ENCODE measurements at regions not wholly inside any gene's neighbourhood (a gene's known extent, or its start where the extent isn't known, plus 50 kb on each side); places are given as distances from the start of the nearest gene placed in this dataset.

DNA sequence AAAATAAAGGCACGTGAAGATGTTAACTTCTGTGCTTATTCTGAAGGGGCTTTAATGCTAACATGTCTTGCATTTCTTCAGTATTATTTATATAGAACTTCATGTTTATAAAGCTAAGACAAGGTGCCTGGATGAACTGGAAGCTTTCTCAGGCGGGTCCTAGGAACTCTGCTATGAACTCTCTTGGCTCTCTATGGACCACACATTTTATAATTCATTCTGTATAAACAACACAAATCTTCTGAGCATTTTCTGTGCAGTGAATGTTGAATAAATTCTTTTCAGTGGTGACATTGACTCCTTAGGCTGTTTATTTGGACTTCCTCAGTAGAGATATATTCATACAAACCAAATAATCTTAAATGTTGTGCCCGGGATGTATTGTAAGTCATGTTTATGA is 79.6 kb downstream of the TRIL start:
- TF ChIP-seq, protein P1, sequence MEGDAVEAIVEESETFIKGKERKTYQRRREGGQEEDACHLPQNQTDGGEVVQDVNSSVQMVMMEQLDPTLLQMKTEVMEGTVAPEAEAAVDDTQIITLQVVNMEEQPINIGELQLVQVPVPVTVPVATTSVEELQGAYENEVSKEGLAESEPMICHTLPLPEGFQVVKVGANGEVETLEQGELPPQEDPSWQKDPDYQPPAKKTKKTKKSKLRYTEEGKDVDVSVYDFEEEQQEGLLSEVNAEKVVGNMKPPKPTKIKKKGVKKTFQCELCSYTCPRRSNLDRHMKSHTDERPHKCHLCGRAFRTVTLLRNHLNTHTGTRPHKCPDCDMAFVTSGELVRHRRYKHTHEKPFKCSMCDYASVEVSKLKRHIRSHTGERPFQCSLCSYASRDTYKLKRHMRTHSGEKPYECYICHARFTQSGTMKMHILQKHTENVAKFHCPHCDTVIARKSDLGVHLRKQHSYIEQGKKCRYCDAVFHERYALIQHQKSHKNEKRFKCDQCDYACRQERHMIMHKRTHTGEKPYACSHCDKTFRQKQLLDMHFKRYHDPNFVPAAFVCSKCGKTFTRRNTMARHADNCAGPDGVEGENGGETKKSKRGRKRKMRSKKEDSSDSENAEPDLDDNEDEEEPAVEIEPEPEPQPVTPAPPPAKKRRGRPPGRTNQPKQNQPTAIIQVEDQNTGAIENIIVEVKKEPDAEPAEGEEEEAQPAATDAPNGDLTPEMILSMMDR (IDR thresholded peaks at IDR 0.05) = no peak
- no peak for TF ChIP-seq POLR2A (IDR thresholded peaks at IDR 0.05)
